ENCODE measurements at regions not wholly inside any gene's neighbourhood (a gene's known extent, or its start where the extent isn't known, plus 50 kb on each side); places are given as distances from the start of the nearest gene placed in this dataset.

DNA sequence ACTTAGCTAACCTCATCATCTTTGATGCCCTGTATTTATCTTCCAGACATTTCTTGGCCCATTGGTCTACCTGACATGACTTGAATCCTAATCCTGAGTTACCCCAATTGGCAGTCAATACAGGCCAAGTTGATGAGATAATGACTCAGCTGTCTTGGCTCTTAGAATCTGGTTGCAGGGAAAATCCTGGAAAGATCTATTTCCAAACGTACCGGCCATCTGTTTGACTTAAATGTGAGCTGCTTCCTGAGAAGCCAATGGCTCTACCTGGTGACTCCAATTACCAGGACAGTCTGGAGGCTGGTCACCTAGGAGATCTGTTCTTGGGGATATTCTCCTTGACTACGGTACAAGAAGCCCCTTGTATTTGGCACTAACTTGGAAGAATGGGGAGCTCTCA is 475.2 kb upstream of the BRINP1 start:
- H3K27me3 Mint-ChIP-seq, result no peaks in the 10 kb centered on the region
- H3K9me3 Mint-ChIP-seq, result peaks cover 0 to 10% (median 2%) of the 10 kb centered on the region in 7 donors
- Histone ChIP-seq H3K27ac (ENCODE audit: insufficient read depth, low read length, poor library complexity, severe bottlenecking) (no peak overlapping the region), H3K4me1 (ENCODE audit: control insufficient read depth, insufficient read depth, low read length, poor library complexity, severe bottlenecking) (no peaks in the 10 kb centered on the region), H3K4me3 (ENCODE audit: low read depth, low read length) (no peak overlapping the region), H3K36me3 (ENCODE audit: control insufficient read depth, insufficient read depth, low read length) (no peaks in the 10 kb centered on the region), H3K27me3 (ENCODE audit: control insufficient read depth, insufficient read depth, low read length) (no peaks in the 10 kb centered on the region), H3K9me3 (ENCODE audit: control insufficient read depth in 2 of 2, low read length in 2 of 2) (no peaks in the 10 kb centered on the region)
- no peak for DNase-seq
- no peaks in the 10 kb centered on the region for H3K4me1 Mint-ChIP-seq
- no peak for ATAC-seq (ENCODE audit: low read depth in 2 of 2)
- no peak overlapping the region for H3K4me3 Mint-ChIP-seq
- no peak overlapping the region for H3K27ac Mint-ChIP-seq
- no peaks in the 10 kb centered on the region for H3K36me3 Mint-ChIP-seq

DNA sequence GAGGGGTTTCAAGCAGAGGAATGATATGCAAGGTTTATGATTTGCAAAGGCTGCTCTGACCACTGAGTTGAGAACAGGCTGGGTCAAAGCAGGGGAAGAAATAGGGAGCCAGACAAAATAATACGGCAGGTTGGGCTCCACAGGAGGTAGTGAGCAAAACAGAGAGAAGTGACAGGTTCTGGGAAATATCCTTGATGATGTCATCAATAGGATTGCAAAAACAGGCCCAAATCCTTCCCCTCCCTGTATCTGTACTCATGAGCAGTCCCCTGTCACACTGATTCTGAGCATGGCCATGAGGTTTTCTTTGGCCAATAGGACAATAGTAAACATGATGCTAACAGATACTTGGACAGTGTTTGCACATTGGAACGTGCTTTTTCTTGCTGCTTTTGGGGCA is 471.8 kb upstream of the BRINP1 start:
- Mint-ChIP-seq H3K36me3 (no peaks in the 10 kb centered on the region), H3K4me1 (no peaks in the 10 kb centered on the region), H3K9me3 (peaks cover 0 to 5% (median 1%) of the 10 kb centered on the region in 7 donors), H3K4me3 (no peak overlapping the region), H3K27me3 (no peaks in the 10 kb centered on the region), H3K27ac (no peak overlapping the region)
- H3K4me1 ChIP-seq (ENCODE audit: control insufficient read depth, insufficient read depth, low read length, poor library complexity, severe bottlenecking), result no peaks in the 10 kb centered on the region
- H3K27ac ChIP-seq (ENCODE audit: insufficient read depth, low read length, poor library complexity, severe bottlenecking), result no peak overlapping the region
- ATAC-seq (ENCODE audit: low read depth in 2 of 2), result no peak
- no peaks in the 10 kb centered on the region for H3K36me3 ChIP-seq (ENCODE audit: control insufficient read depth, insufficient read depth, low read length)
- no peaks in the 10 kb centered on the region for H3K9me3 ChIP-seq (ENCODE audit: control insufficient read depth in 2 of 2, low read length in 2 of 2)
- no peaks in the 10 kb centered on the region for H3K27me3 ChIP-seq (ENCODE audit: control insufficient read depth, insufficient read depth, low read length)
- H3K4me3 ChIP-seq (ENCODE audit: low read depth, low read length), result no peak overlapping the region
- no peak for DNase-seq

DNA sequence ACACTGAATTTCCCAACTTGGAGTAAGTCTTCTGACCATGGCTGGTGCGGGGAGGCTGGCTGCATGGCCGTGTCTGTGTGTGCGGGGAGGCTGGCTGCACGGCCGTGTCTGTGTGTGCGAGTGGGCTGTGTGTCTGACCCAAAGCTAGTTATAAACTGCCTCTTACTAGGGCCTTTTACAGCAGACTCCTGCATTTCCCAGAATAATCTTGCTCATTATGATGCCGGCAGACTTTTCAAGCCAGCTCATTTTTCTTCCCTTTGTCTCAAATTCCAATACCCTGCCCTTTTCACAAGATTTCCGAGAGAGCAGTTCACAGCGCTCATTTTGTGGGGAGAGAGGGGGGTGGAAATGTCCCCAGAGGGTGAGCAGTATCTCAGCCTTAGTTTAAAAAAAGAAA is 470.7 kb upstream of the BRINP1 start:
- Mint-ChIP-seq H3K4me1 (no peaks in the 10 kb centered on the region), H3K27me3 (no peaks in the 10 kb centered on the region), H3K9me3 (peaks cover 0 to 5% (median 1%) of the 10 kb centered on the region in 7 donors), H3K4me3 (no peak overlapping the region), H3K36me3 (no peaks in the 10 kb centered on the region), H3K27ac (no peak overlapping the region)
- Histone ChIP-seq H3K9me3 (ENCODE audit: control insufficient read depth in 2 of 2, low read length in 2 of 2) (no peaks in the 10 kb centered on the region), H3K4me3 (ENCODE audit: low read depth, low read length) (no peak overlapping the region), H3K4me1 (ENCODE audit: control insufficient read depth, insufficient read depth, low read length, poor library complexity, severe bottlenecking) (no peaks in the 10 kb centered on the region), H3K27ac (ENCODE audit: insufficient read depth, low read length, poor library complexity, severe bottlenecking) (no peak overlapping the region), H3K27me3 (ENCODE audit: control insufficient read depth, insufficient read depth, low read length) (no peaks in the 10 kb centered on the region), H3K36me3 (ENCODE audit: control insufficient read depth, insufficient read depth, low read length) (no peaks in the 10 kb centered on the region)
- DNase-seq, result no peak
- no peak for ATAC-seq (ENCODE audit: low read depth in 2 of 2)

DNA sequence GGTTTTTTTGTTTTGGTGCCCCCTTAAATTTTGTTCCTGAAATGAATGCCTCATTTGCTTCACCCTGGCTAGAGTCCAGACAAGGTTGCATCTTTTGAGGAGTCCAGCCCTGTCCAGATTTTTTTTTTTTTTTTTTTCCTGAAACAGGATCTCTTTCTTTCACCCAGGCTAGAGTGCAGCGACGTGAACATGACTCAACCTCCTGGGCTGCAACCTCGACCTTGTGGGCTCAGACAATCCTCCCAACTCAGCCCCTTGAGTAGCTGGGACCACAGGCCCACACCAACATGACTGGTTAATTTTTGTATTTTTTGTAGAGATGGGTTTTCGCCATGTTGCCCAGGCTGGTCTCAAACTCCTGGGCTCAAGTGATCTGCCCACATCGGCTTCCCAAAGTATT is 469.0 kb upstream of the BRINP1 start:
- H3K36me3 ChIP-seq (ENCODE audit: control insufficient read depth, insufficient read depth, low read length), result no peaks in the 10 kb centered on the region
- no peak overlapping the region for H3K27ac Mint-ChIP-seq
- no peaks in the 10 kb centered on the region for H3K9me3 ChIP-seq (ENCODE audit: control insufficient read depth in 2 of 2, low read length in 2 of 2)
- H3K4me1 ChIP-seq (ENCODE audit: control insufficient read depth, insufficient read depth, low read length, poor library complexity, severe bottlenecking), result no peaks in the 10 kb centered on the region
- H3K9me3 Mint-ChIP-seq, result peaks cover 0 to 13% (median 2%) of the 10 kb centered on the region in 7 donors
- no peak for DNase-seq
- no peaks in the 10 kb centered on the region for H3K27me3 ChIP-seq (ENCODE audit: control insufficient read depth, insufficient read depth, low read length)
- no peaks in the 10 kb centered on the region for H3K4me1 Mint-ChIP-seq
- H3K4me3 ChIP-seq (ENCODE audit: low read depth, low read length), result no peak overlapping the region
- H3K4me3 Mint-ChIP-seq, result no peak overlapping the region
- H3K27me3 Mint-ChIP-seq, result no peaks in the 10 kb centered on the region
- H3K27ac ChIP-seq (ENCODE audit: insufficient read depth, low read length, poor library complexity, severe bottlenecking), result no peak overlapping the region
- ATAC-seq (ENCODE audit: low read depth in 2 of 2), result no peak
- H3K36me3 Mint-ChIP-seq, result no peaks in the 10 kb centered on the region

DNA sequence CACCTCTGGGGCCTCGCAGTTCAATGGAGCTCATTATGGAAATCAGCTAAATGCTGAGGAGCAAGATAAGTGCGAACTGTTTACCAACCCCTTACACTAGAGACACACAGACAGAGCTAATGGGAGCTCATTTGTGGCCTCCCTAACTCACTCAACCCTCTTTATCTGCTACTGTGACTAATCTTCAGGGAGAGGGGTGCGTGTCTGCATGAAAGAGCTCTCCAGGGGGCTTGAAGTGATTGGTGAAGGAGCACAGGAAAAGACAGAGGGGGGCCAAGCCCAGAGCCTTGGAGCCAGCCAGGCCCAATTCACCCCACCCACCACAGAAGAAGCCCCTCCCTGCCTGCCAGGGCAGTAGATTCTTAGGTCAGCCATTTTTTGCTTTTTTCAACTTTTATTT is 466.8 kb upstream of the BRINP1 start:
- Mint-ChIP-seq H3K27ac (no peak overlapping the region), H3K4me1 (no peaks in the 10 kb centered on the region), H3K9me3 (peaks cover 0 to 13% (median 2%) of the 10 kb centered on the region in 7 donors), H3K27me3 (no peaks in the 10 kb centered on the region), H3K36me3 (no peaks in the 10 kb centered on the region), H3K4me3 (no peak overlapping the region)
- DNase-seq (no peak), ATAC-seq (ENCODE audit: low read depth in 2 of 2) (no peak)
- no peak overlapping the region for H3K4me3 ChIP-seq (ENCODE audit: low read depth, low read length)
- H3K27ac ChIP-seq (ENCODE audit: insufficient read depth, low read length, poor library complexity, severe bottlenecking), result no peak overlapping the region
- H3K36me3 ChIP-seq (ENCODE audit: control insufficient read depth, insufficient read depth, low read length), result no peaks in the 10 kb centered on the region
- H3K27me3 ChIP-seq (ENCODE audit: control insufficient read depth, insufficient read depth, low read length), result no peaks in the 10 kb centered on the region
- H3K9me3 ChIP-seq (ENCODE audit: control insufficient read depth in 2 of 2, low read length in 2 of 2), result no peaks in the 10 kb centered on the region
- H3K4me1 ChIP-seq (ENCODE audit: control insufficient read depth, insufficient read depth, low read length, poor library complexity, severe bottlenecking), result no peaks in the 10 kb centered on the region

DNA sequence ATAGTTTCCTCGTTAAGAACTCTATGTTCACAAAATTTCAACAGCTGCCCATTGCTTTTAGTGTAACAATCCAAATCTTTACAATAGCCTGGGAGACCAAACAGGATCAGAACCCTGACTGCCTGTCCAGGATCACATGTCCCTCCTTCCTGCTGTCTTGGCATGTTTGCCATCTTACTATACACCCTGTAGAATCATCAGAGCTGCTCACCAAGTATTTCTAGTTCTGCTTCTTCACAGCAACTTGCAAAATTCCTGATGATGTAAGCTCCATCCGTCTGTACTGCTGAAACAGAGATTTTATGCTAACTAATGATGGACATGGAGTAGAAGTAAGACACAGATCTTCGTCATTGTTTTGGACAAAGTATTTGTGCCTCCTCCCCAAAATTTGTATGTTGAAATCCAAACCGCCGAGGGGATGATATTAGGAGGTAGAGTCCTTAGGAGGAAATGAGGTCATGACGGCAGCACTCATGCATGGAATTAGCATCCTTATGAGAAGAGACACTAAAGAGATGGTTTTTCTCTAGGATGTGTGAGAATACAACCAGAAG is 464.9 kb upstream of the BRINP1 start:
- Histone ChIP-seq H3K27me3 (ENCODE audit: control insufficient read depth, insufficient read depth, low read length) (no peaks in the 10 kb centered on the region), H3K4me1 (ENCODE audit: control insufficient read depth, insufficient read depth, low read length, poor library complexity, severe bottlenecking) (no peaks in the 10 kb centered on the region), H3K9me3 (ENCODE audit: control insufficient read depth in 2 of 2, low read length in 2 of 2) (no peaks in the 10 kb centered on the region), H3K27ac (ENCODE audit: insufficient read depth, low read length, poor library complexity, severe bottlenecking) (no peak overlapping the region), H3K4me3 (ENCODE audit: low read depth, low read length) (no peak overlapping the region), H3K36me3 (ENCODE audit: control insufficient read depth, insufficient read depth, low read length) (no peaks in the 10 kb centered on the region)
- no peak for DNase-seq
- no peak overlapping the region for H3K27ac Mint-ChIP-seq
- H3K4me1 Mint-ChIP-seq, result no peaks in the 10 kb centered on the region
- H3K27me3 Mint-ChIP-seq, result no peaks in the 10 kb centered on the region
- no peak for ATAC-seq (ENCODE audit: low read depth in 2 of 2)
- peaks cover 0 to 13% (median 2%) of the 10 kb centered on the region in 7 donors for H3K9me3 Mint-ChIP-seq
- H3K36me3 Mint-ChIP-seq, result no peaks in the 10 kb centered on the region
- no peak overlapping the region for H3K4me3 Mint-ChIP-seq

DNA sequence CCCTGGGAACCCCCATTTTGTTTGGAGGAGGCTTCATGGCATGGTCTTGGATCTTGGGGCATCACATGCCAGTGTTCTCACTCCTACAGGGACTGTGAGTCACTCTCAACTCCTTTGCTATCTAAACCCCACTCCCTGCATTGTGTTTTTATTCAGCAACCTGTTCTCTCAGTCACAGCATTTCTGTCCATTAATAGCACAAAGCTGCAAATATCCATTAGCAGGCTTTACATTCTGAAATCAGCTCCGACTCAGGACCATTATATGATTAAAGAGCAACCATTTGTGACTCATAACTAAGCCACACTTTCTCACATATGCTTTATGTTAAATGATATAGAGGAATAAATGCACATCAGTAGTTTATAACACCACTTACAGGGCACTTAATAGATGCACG is 462.1 kb upstream of the BRINP1 start:
- DNase-seq, result no peak
- H3K9me3 Mint-ChIP-seq, result peaks cover 0 to 8% (median 2%) of the 10 kb centered on the region in 7 donors
- H3K4me3 Mint-ChIP-seq, result no peak overlapping the region
- Histone ChIP-seq H3K9me3 (ENCODE audit: control insufficient read depth in 2 of 2, low read length in 2 of 2) (no peaks in the 10 kb centered on the region), H3K36me3 (ENCODE audit: control insufficient read depth, insufficient read depth, low read length) (no peaks in the 10 kb centered on the region), H3K4me3 (ENCODE audit: low read depth, low read length) (no peak overlapping the region), H3K4me1 (ENCODE audit: control insufficient read depth, insufficient read depth, low read length, poor library complexity, severe bottlenecking) (no peaks in the 10 kb centered on the region), H3K27ac (ENCODE audit: insufficient read depth, low read length, poor library complexity, severe bottlenecking) (no peak overlapping the region), H3K27me3 (ENCODE audit: control insufficient read depth, insufficient read depth, low read length) (no peaks in the 10 kb centered on the region)
- H3K4me1 Mint-ChIP-seq, result no peaks in the 10 kb centered on the region
- ATAC-seq (ENCODE audit: low read depth in 2 of 2), result no peak
- no peak overlapping the region for H3K27ac Mint-ChIP-seq
- H3K27me3 Mint-ChIP-seq, result no peaks in the 10 kb centered on the region
- H3K36me3 Mint-ChIP-seq, result no peaks in the 10 kb centered on the region

DNA sequence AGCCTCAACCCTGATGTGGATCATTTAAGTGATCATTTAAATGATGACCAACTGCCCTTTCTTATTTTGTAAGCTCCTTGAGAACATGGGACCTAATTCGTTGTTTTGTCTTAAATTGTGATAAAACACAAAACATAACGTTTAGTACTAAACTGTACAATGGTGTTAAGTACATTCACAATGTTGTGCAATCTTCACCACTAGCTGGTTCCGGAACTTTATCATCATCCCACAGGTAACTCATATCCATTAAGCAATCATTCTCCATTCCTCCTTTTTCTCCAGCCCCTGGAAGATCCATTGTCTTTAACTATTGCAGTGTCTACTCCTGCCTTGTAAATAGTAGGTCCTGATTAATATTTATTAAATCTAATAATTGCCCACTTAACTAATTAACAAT is 460.5 kb upstream of the BRINP1 start:
- Histone ChIP-seq H3K4me1 (ENCODE audit: control insufficient read depth, insufficient read depth, low read length, poor library complexity, severe bottlenecking) (no peaks in the 10 kb centered on the region), H3K27me3 (ENCODE audit: control insufficient read depth, insufficient read depth, low read length) (no peaks in the 10 kb centered on the region), H3K36me3 (ENCODE audit: control insufficient read depth, insufficient read depth, low read length) (no peaks in the 10 kb centered on the region), H3K27ac (ENCODE audit: insufficient read depth, low read length, poor library complexity, severe bottlenecking) (no peak overlapping the region), H3K4me3 (ENCODE audit: low read depth, low read length) (no peak overlapping the region), H3K9me3 (ENCODE audit: control insufficient read depth in 2 of 2, low read length in 2 of 2) (no peaks in the 10 kb centered on the region)
- H3K27me3 Mint-ChIP-seq, result no peaks in the 10 kb centered on the region
- no peaks in the 10 kb centered on the region for H3K36me3 Mint-ChIP-seq
- no peak overlapping the region for H3K4me3 Mint-ChIP-seq
- DNase-seq, result no peak
- peaks cover 0 to 8% (median 1%) of the 10 kb centered on the region in 7 donors for H3K9me3 Mint-ChIP-seq
- ATAC-seq (ENCODE audit: low read depth in 2 of 2), result no peak
- H3K27ac Mint-ChIP-seq, result no peak overlapping the region
- H3K4me1 Mint-ChIP-seq, result no peaks in the 10 kb centered on the region
